HG02798 (cell line): ENCODE measurements at regions not wholly inside any gene's neighbourhood (a gene's known extent, or its start where the extent isn't known, plus 50 kb on each side); places are given as distances from the start of the nearest gene placed in this dataset.
A peak's percentile ranks its signal among the peaks of the same experiment; 100 is the strongest.

Experiments
- ATAC-seq: cut with Tn5 transposase; IDR thresholded peaks from one replicate; pipeline ENCODE4 v1.9.1; 2021; ENCODE audit warnings: mild to moderate bottlenecking; ENCODE audit not compliant: unreplicated experiment, poor library complexity

- no peak for ATAC-seq
Measured at GRCh38 chr1:98429965-98430443, 231.5 kb upstream of the SNX7 start.

- ATAC-seq: no peak
Measured at GRCh38 chr1:98428864-98429263, 232.7 kb upstream of the SNX7 start.

DNA sequence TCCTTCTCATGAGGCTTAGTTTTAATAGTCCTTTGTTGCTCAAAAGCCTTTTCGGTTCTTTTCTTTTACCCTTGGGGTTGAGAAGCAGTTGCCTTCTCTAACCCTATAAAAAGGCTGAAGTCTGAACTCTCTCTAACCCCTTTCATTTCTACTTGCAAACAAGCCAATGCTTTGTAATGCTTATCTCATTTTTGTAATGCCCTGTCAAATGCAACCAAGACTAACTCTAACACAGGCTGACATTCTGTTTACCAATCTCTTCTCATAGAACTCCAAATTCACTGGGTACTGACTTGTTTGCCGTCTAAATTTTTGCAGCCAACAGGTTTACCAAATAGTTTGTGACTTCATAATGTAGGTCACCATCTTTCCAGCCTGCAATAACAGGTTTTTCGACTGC lies 233.9 kb upstream of the SNX7 start:
- ATAC-seq: no peak

DNA sequence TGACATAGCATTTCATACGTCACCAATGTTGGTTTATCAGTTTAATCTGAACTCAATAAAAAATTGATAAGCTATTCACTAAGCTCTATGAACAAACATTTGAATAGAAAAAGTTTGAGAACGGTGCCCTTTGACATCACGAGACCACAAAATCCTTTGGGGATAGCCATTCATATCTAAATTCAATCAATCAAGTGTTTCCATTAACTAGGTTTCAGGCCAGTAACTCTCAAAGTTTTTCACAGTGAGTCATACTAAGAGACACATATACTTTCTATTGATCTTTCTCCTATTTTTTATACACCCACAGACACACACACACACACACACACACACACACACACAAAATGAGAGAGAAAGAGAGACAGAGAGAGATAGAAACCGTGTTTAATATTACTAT lies 235.4 kb upstream of the SNX7 start:
- no peak for ATAC-seq

GRCh38 chr1:98422816-98423215 lies 238.7 kb upstream of the SNX7 start:
- ATAC-seq: no peak

DNA sequence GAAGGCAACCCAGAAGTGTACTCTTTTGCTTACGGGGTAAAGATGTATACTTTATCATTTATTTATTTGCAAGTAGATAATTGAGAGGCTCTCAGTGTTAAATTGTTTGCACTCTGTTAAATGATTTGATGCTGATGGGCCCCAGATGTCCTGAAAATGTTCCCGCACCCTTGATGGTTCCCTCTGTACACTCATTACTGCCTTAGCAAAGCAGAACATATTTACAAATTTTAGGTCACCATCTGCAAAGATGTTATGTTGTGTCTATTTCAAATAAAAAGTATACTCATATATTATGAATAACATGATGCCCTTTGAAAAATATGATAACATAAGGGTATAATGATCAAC lies 240.5 kb upstream of the SNX7 start:
- ATAC-seq: no peak

DNA sequence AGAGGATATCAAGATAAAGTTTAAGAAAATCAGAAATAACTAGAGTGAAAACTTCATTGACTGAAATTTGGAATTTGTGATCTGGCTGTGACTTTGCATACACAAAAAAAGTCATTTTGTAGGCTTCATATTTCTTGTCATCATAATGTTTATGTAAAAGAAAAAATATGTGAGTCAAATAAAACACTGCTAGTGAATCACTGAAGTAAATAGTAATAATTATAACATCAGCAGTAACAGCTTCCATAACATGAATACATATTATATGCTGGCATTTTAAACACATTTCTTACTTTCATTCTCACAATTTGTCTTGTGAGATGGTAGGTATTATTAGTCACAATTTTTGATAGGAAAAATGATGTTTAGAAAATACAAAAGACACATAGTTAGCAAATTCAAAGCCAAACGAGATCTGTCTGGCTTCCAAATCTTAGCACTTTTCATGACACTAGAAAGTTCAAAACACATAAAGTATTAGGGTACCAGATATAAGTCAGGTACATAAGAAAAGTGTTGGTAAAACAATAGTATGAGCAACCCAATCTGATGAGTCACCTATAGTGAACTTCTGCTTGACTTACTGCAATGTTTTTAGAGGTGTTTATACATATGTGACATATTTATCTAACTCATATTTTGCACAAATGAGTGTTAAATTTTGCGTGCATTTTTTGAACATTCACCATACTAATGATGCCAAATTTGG lies 241.0 kb upstream of the SNX7 start:
- ATAC-seq: no peak

DNA sequence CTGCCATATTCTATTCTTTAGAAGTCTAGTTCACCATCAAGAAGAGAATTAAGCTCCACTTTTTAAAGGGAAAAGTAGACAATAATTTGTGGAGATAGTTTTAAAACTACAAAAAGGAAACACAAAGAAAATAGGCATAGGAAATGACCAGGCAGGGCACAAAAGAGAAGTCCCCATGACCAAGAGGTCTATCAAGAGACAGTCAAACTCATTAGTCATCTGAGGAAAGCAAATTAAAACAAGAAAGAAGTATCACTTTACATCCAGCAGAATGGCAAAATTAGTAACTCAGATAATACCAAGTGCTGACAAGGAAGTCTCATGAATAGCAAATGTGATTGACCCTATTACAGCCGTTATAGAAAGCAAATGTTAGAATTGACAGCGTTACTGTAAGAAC lies 243.7 kb upstream of the SNX7 start:
- ATAC-seq: no peak

GRCh38 chr1:98410082-98410481 lies 251.4 kb upstream of the SNX7 start:
- ATAC-seq: no peak

- ATAC-seq: no peak
Measured at GRCh38 chr1:98406352-98407088, 255.0 kb upstream of the SNX7 start.

GRCh38 chr1:98405581-98406074 lies 255.9 kb upstream of the SNX7 start:
- ATAC-seq: peak; percentile 77

GRCh38 chr1:98404866-98405265 lies 256.7 kb upstream of the SNX7 start:
- no peak for ATAC-seq

DNA sequence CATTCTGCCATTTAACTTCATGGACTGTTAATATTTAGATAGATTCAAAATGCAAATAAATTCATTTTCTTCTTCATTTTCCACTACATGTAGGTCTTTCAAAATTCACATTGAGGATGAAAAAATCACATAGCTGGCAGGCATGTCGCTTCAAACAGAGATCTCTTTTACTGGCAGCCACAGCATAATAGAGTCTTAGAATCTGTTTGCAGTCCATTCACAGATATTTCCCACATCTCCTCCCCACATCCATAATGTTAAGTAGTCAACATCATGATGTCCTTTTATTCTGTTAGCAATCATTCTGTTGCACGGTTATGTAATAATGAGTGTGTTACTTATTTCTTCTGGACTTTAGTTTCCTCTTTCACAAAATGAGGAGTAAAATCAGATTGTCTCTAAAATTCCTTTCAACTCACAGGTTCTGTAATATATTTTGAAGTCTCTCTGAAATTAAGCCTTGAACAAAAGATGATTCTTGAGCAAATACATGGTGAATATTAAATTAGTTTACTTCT lies 257.5 kb upstream of the SNX7 start:
- no peak for ATAC-seq

DNA sequence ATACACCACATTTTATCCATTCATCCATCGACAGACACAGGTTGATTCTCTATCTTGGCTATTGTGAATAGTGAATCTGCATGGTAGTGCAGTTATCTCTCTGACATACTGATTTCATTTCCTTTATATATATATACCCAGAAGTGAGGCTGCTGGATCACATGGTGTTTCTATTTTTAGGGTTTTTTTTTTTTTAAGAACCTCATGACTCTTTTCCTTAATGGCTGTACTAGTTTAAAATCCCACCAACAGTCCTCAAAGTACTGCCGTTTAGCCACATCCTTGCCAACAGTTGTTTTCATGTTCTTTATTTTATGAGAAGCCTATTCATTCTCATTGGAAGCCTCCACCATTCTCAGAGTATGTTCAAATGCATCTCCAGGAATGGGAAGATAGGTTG lies 258.7 kb upstream of the SNX7 start:
- ATAC-seq: no peak

GRCh38 chr1:98400446-98400845 lies 261.1 kb upstream of the SNX7 start:
- ATAC-seq: no peak

GRCh38 chr1:98399218-98399617 lies 262.3 kb upstream of the SNX7 start:
- ATAC-seq: no peak

DNA sequence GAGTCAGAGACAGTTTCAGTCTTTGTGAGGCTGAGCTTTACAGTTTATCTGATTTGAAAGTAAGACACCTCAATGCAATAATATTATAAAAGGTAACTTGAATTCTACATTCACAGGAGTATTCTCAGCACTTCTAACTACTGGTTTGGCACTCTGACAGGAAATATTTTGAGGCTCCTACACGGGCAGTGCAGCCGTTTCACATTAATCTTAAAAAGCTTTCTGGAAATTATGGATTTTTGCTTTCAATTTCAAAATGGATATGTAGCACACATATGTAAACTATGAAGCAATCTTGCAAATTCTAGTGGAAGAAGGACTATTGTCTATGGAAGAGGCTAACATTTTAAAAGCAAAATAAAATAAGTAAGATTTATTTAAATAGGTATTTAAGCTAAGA lies 262.9 kb upstream of the SNX7 start:
- ATAC-seq: no peak

DNA sequence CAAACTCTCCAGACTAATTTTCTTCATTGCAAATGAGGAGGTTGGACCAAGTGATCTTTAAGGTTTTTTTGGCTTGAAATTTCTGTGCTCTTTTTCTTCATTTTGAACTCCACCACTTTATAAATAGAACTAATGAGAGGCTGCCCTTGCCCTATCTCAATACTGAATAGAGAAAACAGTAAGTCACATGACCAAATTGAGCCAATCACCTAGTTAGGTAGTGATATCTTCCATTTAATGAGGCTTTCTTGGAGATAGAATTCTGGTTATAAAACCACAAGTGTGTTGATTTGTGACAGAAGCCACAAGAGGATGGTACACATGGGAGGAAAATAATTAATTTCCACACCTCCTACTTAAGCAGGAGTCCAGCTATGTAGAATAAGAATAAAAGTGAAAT lies 263.4 kb upstream of the SNX7 start:
- no peak for ATAC-seq

DNA sequence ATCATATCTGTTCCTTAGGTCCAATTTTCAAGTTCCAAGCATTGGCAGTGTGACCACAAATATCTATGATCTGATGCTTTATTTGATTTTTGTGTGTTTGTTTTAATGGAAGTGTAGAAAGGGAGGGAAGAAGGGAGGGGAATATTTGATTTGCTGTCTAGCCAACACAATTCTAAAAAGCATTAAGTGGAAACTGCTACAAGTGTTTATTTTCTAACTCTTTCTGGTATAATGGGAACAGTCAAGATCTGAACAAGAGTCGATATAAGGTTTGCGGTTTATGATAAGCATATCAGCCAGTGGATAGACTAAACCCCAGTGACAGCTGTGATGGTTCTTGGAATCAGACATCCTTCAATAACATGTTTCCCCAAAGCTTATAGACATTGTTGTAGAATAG lies 267.8 kb upstream of the SNX7 start:
- ATAC-seq: no peak

GRCh38 chr1:98391175-98391574 lies 270.3 kb upstream of the SNX7 start:
- ATAC-seq: no peak

DNA sequence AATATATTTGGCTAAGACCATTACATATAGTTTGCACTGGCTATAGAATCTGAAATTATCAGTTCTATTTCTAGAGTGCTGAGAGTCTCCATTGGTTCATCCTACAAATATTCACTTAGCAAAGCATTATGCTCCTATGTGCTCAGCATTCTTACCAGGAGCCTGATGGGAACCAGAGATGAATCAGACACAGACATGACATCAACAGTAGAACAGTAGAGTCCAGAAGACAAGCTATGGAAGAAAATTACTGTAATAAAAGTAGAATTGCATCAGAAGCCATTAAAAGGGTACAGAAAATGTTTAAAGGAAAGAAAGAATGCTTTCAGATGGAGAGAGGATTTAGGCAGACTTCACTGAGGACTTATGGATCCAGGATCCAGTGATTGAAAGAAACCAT lies 271.7 kb upstream of the SNX7 start:
- no peak for ATAC-seq

- ATAC-seq: no peak
Measured at GRCh38 chr1:98388441-98388840, 273.1 kb upstream of the SNX7 start.
